ENCODE measurements at regions not wholly inside any gene's neighbourhood (a gene's known extent, or its start where the extent isn't known, plus 50 kb on each side); places are given as distances from the start of the nearest gene placed in this dataset.

DNA sequence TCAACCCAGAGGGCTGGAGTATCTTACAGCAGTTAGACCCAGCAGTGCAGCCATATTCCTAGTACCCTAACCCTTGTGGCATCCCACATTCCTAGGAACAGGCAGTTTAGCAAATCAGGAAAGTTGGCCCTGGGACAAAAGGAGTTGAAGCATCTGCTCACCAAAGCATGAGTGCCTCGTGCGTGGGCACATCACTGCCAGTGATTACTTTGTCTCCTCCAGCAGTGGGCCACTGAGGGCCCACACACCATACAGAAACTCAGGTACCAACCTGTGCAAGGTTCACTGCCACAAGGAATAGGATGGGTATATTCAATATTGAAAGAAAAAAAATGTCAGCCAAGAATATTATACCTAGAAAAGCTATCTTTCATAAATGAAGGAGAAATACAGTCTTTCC is 227.5 kb upstream of the CNTN5 start:
- no peak for TF ChIP-seq SIN3A (IDR thresholded peaks at IDR 0.05; ENCODE audit: low read depth, low read length)
- TF ChIP-seq TCF3 (IDR thresholded peaks at IDR 0.05; ENCODE audit: borderline replicate concordance, insufficient read depth, low read depth, low read length) = no peak
- TF ChIP-seq CTCF (IDR thresholded peaks at IDR 0.05 in 2 of 3, conservative IDR thresholded peaks at IDR 0.05 in 1 of 3; ENCODE audit: control insufficient read depth in 2 of 3, extremely low read depth in 1 of 3, insufficient read depth in 1 of 3, low read depth in 3 of 3, low read length in 3 of 3) = no peak
- TF ChIP-seq HSF1 (IDR thresholded peaks at IDR 0.05; ENCODE audit: low read depth, low read length) = no peak
- no peak for TF ChIP-seq PBX3 (IDR thresholded peaks at IDR 0.05; ENCODE audit: insufficient replicate concordance, low read depth, low read length)
- TF ChIP-seq NRF1 (conservative IDR thresholded peaks at IDR 0.05; ENCODE audit: low read depth, low read length) = no peak
- TF ChIP-seq POLR2AphosphoS5 (IDR thresholded peaks at IDR 0.05; ENCODE audit: low read length) = no peak
- TF ChIP-seq, protein P1, sequence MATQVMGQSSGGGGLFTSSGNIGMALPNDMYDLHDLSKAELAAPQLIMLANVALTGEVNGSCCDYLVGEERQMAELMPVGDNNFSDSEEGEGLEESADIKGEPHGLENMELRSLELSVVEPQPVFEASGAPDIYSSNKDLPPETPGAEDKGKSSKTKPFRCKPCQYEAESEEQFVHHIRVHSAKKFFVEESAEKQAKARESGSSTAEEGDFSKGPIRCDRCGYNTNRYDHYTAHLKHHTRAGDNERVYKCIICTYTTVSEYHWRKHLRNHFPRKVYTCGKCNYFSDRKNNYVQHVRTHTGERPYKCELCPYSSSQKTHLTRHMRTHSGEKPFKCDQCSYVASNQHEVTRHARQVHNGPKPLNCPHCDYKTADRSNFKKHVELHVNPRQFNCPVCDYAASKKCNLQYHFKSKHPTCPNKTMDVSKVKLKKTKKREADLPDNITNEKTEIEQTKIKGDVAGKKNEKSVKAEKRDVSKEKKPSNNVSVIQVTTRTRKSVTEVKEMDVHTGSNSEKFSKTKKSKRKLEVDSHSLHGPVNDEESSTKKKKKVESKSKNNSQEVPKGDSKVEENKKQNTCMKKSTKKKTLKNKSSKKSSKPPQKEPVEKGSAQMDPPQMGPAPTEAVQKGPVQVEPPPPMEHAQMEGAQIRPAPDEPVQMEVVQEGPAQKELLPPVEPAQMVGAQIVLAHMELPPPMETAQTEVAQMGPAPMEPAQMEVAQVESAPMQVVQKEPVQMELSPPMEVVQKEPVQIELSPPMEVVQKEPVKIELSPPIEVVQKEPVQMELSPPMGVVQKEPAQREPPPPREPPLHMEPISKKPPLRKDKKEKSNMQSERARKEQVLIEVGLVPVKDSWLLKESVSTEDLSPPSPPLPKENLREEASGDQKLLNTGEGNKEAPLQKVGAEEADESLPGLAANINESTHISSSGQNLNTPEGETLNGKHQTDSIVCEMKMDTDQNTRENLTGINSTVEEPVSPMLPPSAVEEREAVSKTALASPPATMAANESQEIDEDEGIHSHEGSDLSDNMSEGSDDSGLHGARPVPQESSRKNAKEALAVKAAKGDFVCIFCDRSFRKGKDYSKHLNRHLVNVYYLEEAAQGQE (IDR thresholded peaks at IDR 0.05; ENCODE audit: low read depth, low read length) = no peak
- TF ChIP-seq, protein P2, sequence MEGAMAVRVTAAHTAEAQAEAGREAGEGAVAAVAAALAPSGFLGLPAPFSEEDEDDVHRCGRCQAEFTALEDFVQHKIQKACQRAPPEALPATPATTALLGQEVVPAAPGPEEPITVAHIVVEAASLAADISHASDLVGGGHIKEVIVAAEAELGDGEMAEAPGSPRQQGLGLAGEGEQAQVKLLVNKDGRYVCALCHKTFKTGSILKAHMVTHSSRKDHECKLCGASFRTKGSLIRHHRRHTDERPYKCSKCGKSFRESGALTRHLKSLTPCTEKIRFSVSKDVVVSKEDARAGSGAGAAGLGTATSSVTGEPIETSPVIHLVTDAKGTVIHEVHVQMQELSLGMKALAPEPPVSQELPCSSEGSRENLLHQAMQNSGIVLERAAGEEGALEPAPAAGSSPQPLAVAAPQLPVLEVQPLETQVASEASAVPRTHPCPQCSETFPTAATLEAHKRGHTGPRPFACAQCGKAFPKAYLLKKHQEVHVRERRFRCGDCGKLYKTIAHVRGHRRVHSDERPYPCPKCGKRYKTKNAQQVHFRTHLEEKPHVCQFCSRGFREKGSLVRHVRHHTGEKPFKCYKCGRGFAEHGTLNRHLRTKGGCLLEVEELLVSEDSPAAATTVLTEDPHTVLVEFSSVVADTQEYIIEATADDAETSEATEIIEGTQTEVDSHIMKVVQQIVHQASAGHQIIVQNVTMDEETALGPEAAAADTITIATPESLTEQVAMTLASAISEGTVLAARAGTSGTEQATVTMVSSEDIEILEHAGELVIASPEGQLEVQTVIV (IDR thresholded peaks at IDR 0.05; ENCODE audit: borderline replicate concordance, partially characterized antibody) = no peak
- no peak for TF ChIP-seq ZNF24 (IDR thresholded peaks at IDR 0.05)

All from GM12878 (cell line).